Activated CD8-positive, alpha-beta memory T cell treated with anti-CD3 and anti-CD28 coated beads, Interleukin-2, amount 10 ng/mL, durations not matched to agents 7 days and 5 days (primary cell): ENCODE measurements at regions not wholly inside any gene's neighbourhood (a gene's known extent, or its start where the extent isn't known, plus 50 kb on each side); places are given as distances from the start of the nearest gene placed in this dataset.
"Not testable (repeated sequence)": the region's sequence is repeated elsewhere in the genome, so short reads cannot be mapped to it uniquely, and the experiment has no call there.

Experiments
- ATAC-seq: fragments of 150-1000 bp; cut with Tn5 transposase; one replicate; pipeline ENCODE4 v1.10.0; 2021; ENCODE audit warnings: moderate library complexity
- CTCF ChIA-PET: fragments of 350-600 bp; sonication (Branson Sonifier 250); formaldehyde crosslinking; loops from one replicate; lab custom pipeline; 2021; ENCODE audit warnings: antibody characterized with exemption; lab: Charles Lee
- DNase-seq: peaks from one replicate; pipeline ENCODE4 v3.0.0-alpha.2; 2020
- H3K27ac Mint-ChIP-seq: one replicate; pipeline ENCODE4 v1.8.0; 2021; ENCODE audit warnings: mild to moderate bottlenecking, mixed read lengths
- H3K27me3 Mint-ChIP-seq: one replicate; pipeline ENCODE4 v1.8.0; 2021; ENCODE audit warnings: mixed read lengths
- H3K36me3 Mint-ChIP-seq: one replicate; pipeline ENCODE4 v1.8.0; 2021; ENCODE audit warnings: mild to moderate bottlenecking, mixed read lengths
- H3K4me1 Mint-ChIP-seq: one replicate; pipeline ENCODE4 v1.8.0; 2021; ENCODE audit warnings: mixed read lengths
- H3K4me3 Mint-ChIP-seq: one replicate; pipeline ENCODE4 v1.8.0; 2021; ENCODE audit warnings: mild to moderate bottlenecking, moderate library complexity, mixed read lengths
- H3K9me3 Mint-ChIP-seq: one replicate; pipeline ENCODE4 v1.8.0; 2022; ENCODE audit warnings: low read depth, mixed read lengths

DNA sequence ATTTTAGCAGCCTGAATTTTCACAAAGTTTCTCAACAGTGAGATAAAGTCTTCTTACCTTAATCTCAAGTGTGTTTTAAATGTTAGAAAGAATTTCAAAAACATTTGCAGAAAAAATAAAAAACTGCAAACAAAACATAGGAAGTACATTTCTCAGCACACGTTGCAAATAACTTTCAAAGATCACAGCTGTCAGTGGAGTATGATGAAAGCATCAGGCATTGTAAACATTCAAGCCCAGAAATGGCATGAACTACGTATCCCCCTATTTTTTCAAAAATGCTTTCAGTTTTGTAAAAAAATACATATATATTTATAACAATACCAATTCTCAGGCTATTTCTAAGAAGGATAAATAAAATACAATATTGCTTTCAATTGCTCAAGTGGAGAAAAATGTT lies 320.6 kb upstream of the TFPI start:
- no peaks in the 10 kb centered on the region for H3K27me3 Mint-ChIP-seq
- DNase-seq (no peak), ATAC-seq (no peak)
- no peak overlapping the region for H3K4me3 Mint-ChIP-seq
- no peaks in the 10 kb centered on the region for H3K4me1 Mint-ChIP-seq
- no peak overlapping the region for H3K27ac Mint-ChIP-seq
- peaks cover 2% of the 10 kb centered on the region for H3K9me3 Mint-ChIP-seq
- no peaks in the 10 kb centered on the region for H3K36me3 Mint-ChIP-seq
- CTCF ChIA-PET: no interaction called here

DNA sequence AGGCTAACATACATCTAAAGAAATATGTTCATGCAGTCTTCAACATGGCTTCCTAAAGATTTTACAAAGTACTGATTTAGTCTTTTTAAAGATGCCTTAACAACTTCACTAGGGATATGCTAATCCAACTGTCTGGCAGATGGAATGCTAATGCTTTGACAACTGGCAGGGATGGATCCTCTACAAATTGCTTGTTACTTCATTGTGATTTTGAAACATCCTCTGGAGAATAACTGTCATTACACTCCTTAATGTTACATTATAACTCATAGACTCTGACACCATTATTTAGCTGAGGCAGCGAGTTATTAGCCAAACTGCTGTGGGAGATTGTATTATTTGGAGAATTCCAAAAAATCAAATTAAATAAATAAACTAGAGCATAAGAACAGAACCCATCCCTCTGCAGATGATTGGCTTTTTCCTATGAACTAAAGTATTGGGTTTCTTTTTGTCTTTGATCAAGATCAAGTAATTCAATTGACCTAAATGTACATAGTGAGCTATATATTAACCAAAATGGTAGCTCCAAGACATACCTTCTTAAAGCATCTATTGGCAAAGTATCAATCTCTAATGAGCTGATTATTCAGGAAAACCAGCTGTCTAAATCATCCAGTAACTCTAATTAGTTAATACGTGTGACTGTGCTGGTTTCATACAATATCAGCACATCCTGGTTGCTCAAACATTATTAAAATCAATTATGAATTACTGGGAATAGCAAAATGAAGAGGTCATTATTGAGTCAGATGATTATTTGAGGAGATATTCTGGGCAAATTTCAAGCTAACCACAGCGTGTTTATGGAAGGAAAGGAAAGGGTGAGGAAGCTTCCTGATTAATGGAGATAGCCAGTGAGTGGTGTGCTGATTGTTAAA lies 321.3 kb upstream of the TFPI start:
- Mint-ChIP-seq H3K36me3 (no peaks in the 10 kb centered on the region), H3K27ac (no peak overlapping the region), H3K9me3 (peaks cover 2% of the 10 kb centered on the region), H3K4me3 (no peak overlapping the region), H3K4me1 (no peaks in the 10 kb centered on the region), H3K27me3 (no peaks in the 10 kb centered on the region)
- ATAC-seq (no peak), DNase-seq (no peak)
- CTCF ChIA-PET: no interaction called here

GRCh38 chr2:187876554-187876953 lies 322.3 kb upstream of the TFPI start:
- no peaks in the 10 kb centered on the region for H3K27me3 Mint-ChIP-seq
- H3K27ac Mint-ChIP-seq: no peak overlapping the region
- CTCF ChIA-PET: no interaction called here
- H3K4me3 Mint-ChIP-seq: no peak overlapping the region
- H3K36me3 Mint-ChIP-seq: no peaks in the 10 kb centered on the region
- H3K4me1 Mint-ChIP-seq: no peaks in the 10 kb centered on the region
- ATAC-seq (no peak), DNase-seq (no peak)
- peaks cover 2% of the 10 kb centered on the region for H3K9me3 Mint-ChIP-seq

DNA sequence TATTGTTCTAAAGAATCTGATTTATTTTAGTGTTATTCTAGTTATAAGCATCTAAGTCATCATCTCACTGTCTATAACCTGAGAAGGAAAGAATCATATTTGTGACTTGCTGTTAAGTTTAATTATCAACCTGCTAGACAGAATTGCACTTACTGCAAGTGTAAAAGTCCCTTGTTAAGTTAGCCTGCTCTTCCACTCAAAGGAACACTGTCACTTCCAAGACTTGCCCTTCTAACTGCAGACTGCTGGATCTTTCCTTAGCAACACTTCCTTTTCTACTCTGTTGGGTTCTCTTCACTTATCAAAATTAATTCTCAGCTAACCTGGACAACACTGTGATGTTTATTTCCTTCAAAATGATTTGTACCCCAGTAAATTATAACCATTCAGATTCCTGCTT lies 323.2 kb upstream of the TFPI start:
- no peaks in the 10 kb centered on the region for H3K27me3 Mint-ChIP-seq
- H3K27ac Mint-ChIP-seq: no peak overlapping the region
- no peak overlapping the region for H3K4me3 Mint-ChIP-seq
- H3K4me1 Mint-ChIP-seq: no peaks in the 10 kb centered on the region
- H3K9me3 Mint-ChIP-seq: peaks cover 2% of the 10 kb centered on the region
- no peak for ATAC-seq
- no peaks in the 10 kb centered on the region for H3K36me3 Mint-ChIP-seq
- CTCF ChIA-PET: no interaction called here
- DNase-seq: no peak

DNA sequence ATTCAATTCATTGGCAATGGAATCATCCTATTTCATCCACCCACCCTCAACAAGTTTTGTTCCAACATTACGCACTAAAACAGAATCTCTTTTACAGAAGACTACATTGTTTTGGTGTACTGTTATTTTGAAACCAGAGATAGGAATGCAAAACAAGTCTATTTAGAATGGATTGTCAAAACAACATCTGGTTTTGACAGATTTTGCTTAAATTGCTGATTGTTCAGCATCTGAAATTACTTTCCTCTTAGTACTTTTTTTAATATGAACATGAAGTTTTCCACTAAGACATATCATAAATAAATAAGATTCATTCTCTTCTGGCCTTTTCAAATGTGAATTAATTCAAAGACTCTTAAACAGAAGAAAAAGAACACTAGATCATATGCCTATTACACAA lies 323.9 kb upstream of the TFPI start:
- Mint-ChIP-seq H3K4me1 (no peaks in the 10 kb centered on the region), H3K9me3 (peaks cover 2% of the 10 kb centered on the region), H3K36me3 (no peaks in the 10 kb centered on the region), H3K4me3 (no peak overlapping the region), H3K27me3 (no peaks in the 10 kb centered on the region), H3K27ac (no peak overlapping the region)
- DNase-seq (no peak), ATAC-seq (no peak)
- CTCF ChIA-PET: no interaction called here

GRCh38 chr2:187879491-187879890 lies 325.3 kb upstream of the TFPI start:
- Mint-ChIP-seq H3K4me1 (no peaks in the 10 kb centered on the region), H3K27ac (no peak overlapping the region), H3K27me3 (no peaks in the 10 kb centered on the region), H3K4me3 (no peak overlapping the region), H3K36me3 (no peaks in the 10 kb centered on the region), H3K9me3 (peaks cover 2% of the 10 kb centered on the region)
- CTCF ChIA-PET: no interaction called here
- ATAC-seq (no peak), DNase-seq (no peak)

DNA sequence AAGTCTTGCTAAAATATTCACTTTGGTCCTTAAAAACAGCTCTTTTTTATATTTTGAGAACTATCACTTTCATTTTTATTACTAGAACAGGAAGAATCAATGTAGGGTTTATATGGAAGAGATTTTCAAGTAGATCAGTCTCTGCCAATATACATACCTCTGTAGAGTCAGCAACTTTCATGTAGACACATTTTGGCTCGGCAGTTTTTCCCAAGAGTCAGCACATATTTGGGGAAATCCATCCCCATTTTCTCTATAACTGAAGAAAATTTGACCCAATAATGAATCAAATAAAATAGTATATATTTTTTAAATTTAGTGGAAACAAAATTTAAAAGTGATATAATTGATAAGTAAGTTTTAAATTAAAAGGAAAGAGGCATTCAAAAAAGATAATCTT lies 329.8 kb upstream of the TFPI start:
- CTCF ChIA-PET: no interaction called here
- DNase-seq (no peak), ATAC-seq (no peak)
- Mint-ChIP-seq H3K4me3 (no peak overlapping the region), H3K4me1 (no peaks in the 10 kb centered on the region), H3K27ac (no peak overlapping the region), H3K27me3 (no peaks in the 10 kb centered on the region), H3K36me3 (no peaks in the 10 kb centered on the region), H3K9me3 (no peaks in the 10 kb centered on the region)

GRCh38 chr2:187890690-187891089 lies 336.5 kb upstream of the TFPI start:
- ATAC-seq (no peak), DNase-seq (no peak)
- Mint-ChIP-seq H3K4me1 (no peaks in the 10 kb centered on the region), H3K27me3 (no peaks in the 10 kb centered on the region), H3K4me3 (no peak overlapping the region), H3K27ac (no peak overlapping the region), H3K36me3 (no peaks in the 10 kb centered on the region), H3K9me3 (peaks cover 2% of the 10 kb centered on the region)
- CTCF ChIA-PET: no interaction called here

DNA sequence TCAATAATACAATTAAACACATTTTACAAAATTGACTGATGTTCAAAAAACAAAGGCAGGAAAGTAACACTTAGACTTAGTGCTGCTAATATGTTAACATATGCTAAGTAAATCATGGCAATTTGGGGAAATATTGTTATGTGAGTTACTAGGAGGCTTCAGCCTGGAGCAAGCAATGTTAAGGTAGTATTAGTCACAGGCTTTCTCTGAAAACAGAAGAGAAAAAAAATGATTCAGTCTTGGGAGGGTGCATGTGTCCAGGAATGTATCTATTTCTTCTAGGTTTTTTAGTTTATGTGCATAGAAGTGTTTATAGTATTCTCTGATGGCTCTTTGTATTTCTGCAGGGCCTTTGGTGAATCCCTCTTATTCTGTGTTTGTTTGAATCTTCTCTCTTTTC lies 345.8 kb upstream of the TFPI start:
- ATAC-seq (no peak), DNase-seq (no peak)
- Mint-ChIP-seq H3K4me1 (no peaks in the 10 kb centered on the region), H3K36me3 (no peaks in the 10 kb centered on the region), H3K27ac (no peak overlapping the region), H3K27me3 (no peaks in the 10 kb centered on the region), H3K4me3 (no peak overlapping the region), H3K9me3 (peaks cover 2% of the 10 kb centered on the region)
- CTCF ChIA-PET: no interaction called here

DNA sequence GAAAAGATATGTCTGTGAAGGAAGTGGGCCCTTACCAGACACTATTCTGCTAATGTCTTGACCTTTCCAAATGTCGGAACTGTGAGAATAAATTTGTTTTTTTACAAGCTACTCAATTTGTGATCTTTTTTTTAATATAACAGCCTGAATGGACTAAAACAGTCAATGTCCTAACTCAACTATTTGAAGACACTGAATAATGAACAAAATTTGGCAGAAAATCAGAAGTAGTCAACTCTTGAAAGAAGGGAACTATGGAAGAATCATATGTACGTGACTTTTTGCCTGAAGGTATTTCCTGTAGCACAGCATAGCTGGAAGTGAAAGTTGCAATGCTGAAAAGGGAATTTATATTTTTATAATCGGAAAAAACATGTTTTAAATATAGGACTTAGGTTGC lies 351.8 kb upstream of the TFPI start:
- H3K4me1 Mint-ChIP-seq: no peaks in the 10 kb centered on the region
- H3K36me3 Mint-ChIP-seq: no peaks in the 10 kb centered on the region
- H3K27me3 Mint-ChIP-seq: no peaks in the 10 kb centered on the region
- no peak overlapping the region for H3K4me3 Mint-ChIP-seq
- CTCF ChIA-PET: no interaction called here
- H3K27ac Mint-ChIP-seq: no peak overlapping the region
- DNase-seq (no peak), ATAC-seq (no peak)
- no peaks in the 10 kb centered on the region for H3K9me3 Mint-ChIP-seq

DNA sequence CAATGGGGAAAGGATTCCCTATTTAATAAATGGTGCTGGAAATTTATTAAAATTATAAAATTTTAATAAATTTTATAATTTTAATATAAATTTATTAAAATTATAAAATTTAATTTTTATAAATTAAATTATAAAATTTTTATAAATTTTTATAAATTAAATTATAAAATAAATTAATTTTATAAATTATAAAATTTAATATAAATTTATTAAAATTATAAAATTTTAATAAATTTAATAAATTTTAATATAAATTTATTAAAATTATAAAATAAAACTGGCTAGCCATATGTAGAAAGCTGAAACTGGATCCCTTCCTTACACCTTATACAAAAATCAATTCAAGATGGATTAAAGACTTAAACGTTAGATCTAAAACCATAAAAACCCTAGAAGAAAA lies 356.7 kb upstream of the TFPI start:
- H3K4me1 Mint-ChIP-seq, CTCF ChIA-PET, DNase-seq, H3K4me3 Mint-ChIP-seq, ATAC-seq, H3K36me3 Mint-ChIP-seq, H3K9me3 Mint-ChIP-seq, H3K27ac Mint-ChIP-seq, H3K27me3 Mint-ChIP-seq: not testable (repeated sequence)

- Mint-ChIP-seq H3K27ac (no peak overlapping the region), H3K9me3 (no peaks in the 10 kb centered on the region), H3K4me3 (no peak overlapping the region), H3K4me1 (no peaks in the 10 kb centered on the region), H3K36me3 (no peaks in the 10 kb centered on the region), H3K27me3 (no peaks in the 10 kb centered on the region)
- CTCF ChIA-PET: no interaction called here
- DNase-seq (no peak), ATAC-seq (no peak)
These were observed 358.7 kb upstream of the TFPI start for GRCh38 chr2:187912950-187913349.

GRCh38 chr2:187915810-187916209 lies 361.6 kb upstream of the TFPI start:
- ATAC-seq (no peak), DNase-seq (no peak)
- Mint-ChIP-seq H3K36me3 (no peaks in the 10 kb centered on the region), H3K27me3 (no peaks in the 10 kb centered on the region), H3K27ac (no peak overlapping the region), H3K4me3 (no peak overlapping the region), H3K4me1 (no peaks in the 10 kb centered on the region), H3K9me3 (no peaks in the 10 kb centered on the region)
- CTCF ChIA-PET: no interaction called here

GRCh38 chr2:187916799-187917198 lies 362.6 kb upstream of the TFPI start:
- CTCF ChIA-PET: no interaction called here

More at GRCh38 chr2:187916799-187917198, 362.6 kb upstream of the TFPI start:
- Mint-ChIP-seq H3K27ac (no peak overlapping the region), H3K9me3 (no peaks in the 10 kb centered on the region), H3K4me1 (no peaks in the 10 kb centered on the region), H3K27me3 (no peaks in the 10 kb centered on the region), H3K4me3 (no peak overlapping the region), H3K36me3 (no peaks in the 10 kb centered on the region)
- ATAC-seq (no peak), DNase-seq (no peak)
